HG02981 (cell line): ENCODE measurements at regions not wholly inside any gene's neighbourhood (a gene's known extent, or its start where the extent isn't known, plus 50 kb on each side); places are given as distances from the start of the nearest gene placed in this dataset.

Source experiments
- ATAC-seq: cut with Tn5 transposase; IDR thresholded peaks from one replicate; pipeline ENCODE4 v1.9.1; 2021; ENCODE audit warnings: mild to moderate bottlenecking, moderate library complexity; ENCODE audit not compliant: unreplicated experiment

DNA sequence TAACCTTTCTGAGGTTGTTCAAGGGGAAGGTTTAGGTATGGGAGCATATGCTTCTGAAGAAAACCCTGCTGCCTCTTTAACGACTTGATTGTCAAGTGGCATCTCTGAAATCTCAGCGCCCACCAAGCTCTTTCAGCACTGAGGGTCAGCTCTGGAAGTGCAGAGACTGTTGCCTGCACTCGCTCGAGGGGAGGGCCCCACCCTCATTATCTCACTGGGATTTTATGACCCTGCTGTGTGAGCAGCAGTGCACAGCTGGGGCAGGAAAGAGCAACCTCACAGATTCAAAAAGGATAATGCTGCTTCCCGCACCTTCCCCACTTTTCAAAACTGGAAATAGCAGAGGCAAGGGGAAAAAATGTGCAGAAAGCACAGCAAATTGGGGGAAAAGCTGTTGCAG is 56.9 kb upstream of the SPRED2 start:
- no peak for ATAC-seq

DNA sequence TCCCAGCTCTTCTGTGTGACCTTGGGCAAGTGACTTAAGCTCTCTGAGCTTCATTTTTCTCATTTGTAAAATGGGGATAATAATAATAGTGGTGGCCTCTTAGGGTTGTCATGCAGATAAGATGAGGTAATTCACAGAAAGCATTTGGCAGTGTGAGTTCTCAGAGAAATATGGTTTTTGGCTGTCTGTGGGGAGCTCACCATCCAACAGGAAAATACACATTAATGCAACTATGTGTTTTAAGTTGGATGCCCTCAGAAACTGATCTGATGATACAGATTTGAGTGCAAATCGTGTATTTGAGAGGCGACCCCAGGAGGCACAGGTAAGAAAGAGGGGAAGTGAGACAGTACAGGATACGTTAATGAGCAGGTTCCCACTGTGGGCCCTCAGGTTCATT is 56.1 kb upstream of the SPRED2 start:
- ATAC-seq: no peak

DNA sequence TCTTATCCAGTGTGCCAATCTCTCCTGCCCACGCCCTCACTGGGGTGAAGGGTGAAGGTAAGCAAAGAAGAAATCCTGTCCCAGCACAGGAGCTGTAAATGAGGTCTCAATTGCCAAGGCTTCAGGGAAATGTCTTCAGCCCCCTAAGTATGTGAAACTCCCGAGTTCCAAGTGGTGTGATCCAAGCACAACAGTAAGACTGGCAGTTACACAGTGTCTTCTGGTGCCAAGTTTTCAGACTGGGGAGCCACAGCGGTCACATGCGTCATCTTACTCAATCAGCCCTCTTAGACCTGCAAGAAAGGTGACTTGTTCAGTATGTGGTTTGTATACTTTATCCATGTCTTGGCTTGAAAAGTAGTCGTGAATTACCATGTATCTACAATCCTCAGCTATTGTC is 55.0 kb upstream of the SPRED2 start:
- no peak for ATAC-seq

DNA sequence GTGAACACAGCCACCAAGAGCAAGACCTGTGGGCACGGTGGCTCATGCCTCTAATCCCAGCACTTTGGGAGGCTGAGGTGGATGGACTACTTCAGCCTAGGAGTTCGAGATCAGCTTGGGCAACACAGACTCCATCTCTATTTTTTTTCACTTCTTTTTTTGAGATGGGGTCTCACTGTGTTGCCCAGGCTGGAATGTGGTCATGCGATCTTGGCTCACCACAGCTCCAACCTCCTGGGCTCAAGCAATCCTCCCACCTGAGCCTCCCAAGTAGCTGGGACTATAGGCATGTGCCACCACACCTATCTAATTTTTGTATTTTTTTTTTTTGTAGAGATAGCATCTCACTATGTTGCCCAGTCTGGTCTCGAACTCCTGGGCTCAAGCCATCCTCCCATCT is 54.4 kb upstream of the SPRED2 start:
- ATAC-seq: no peak

DNA sequence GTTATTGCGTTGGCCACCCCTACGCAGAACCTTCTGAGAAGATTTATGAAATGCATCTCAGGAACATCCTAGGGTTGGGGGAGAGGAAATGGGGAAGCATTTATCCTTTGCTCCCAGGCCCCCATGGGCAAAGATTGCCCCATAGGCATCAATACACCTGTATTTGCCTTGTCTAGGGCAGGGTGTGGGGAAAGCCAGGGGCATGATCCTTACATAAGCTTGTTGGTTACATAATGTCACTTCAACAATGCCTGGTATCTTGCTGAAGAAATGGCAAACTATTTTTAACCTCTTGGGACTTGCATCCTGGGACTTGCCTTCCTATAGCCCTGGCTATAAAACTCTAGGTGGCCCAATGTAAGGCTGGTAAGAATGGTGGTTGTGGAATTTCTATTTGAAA is 53.9 kb upstream of the SPRED2 start:
- ATAC-seq: no peak

DNA sequence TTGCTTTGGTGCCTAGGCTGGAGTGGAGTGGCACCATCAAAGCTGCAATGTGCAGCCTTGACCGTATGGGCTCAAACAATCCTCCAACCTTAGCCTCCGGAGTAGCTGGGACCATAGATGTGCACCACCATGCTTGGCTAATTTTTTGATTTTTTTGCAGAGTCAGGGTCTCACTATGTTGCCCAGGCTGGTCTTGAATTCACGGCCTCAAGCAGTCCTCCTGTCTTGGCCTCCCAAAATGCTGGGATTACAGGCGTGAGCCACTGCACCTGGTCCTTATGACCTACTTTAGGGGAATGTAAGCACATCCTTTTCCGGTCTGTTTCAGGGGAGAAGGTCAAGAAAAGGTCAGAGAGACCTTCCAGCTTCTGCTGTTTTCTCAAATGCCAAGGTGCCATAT is 53.4 kb upstream of the SPRED2 start:
- ATAC-seq: no peak

DNA sequence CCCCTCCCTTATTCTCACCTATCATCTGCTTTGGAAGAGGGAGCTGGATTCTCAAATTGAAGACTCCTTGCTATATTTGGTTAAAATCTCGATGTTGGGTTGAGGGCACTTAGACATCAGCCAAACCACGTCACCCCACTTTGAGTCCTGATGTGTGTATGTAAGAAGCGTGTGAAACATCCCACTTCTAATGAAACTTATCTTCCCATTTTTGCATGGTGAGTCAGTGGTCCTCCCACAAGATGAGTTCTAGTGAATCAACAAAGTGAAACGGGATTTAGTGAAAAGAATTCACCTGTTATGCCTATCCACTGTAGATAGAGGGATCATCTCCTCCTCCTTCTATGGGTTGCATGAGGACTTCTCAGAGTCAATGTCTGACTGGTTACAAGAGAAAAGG is 51.4 kb upstream of the SPRED2 start:
- ATAC-seq: no peak

DNA sequence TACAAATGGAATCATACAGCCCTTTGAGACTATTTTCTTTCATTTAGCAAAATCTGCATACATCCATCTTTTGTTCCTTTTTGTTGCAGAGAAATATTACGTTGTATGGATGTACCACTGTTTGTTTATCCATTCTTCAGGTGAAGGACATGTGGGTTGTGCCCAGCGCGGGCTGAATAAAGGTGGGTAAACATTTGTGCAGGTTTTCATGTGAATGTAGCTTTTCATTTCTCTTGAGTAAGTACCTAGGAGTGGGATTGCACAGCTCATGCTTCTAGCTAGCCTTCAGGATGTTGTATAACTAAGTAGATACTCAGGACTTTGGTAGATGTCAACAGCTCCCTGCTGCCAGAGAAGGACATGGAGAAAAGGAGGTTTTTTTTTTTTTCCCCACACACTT is 50.6 kb upstream of the SPRED2 start:
- no peak for ATAC-seq
